ENCODE measurements at regions not wholly inside any gene's neighbourhood (a gene's known extent, or its start where the extent isn't known, plus 50 kb on each side); places are given as distances from the start of the nearest gene placed in this dataset.

GRCh38 chr2:22822835-22823234, 562.1 kb upstream of the KLHL29 start:
- 53 to 54% methylated on average over 1 of the region's 1 CpG for WGBS, 2 donors
- no peaks in the 10 kb centered on the region for H3K36me3 ChIP-seq (ENCODE audit: control insufficient read depth in 1 of 2, insufficient read depth in 2 of 2, low read length in 1 of 2)
- no peaks in the 10 kb centered on the region for H3K27me3 ChIP-seq (ENCODE audit: control insufficient read depth in 1 of 2, insufficient read depth in 2 of 2, low read length in 1 of 2)
- no peaks in the 10 kb centered on the region for H3K9me3 ChIP-seq (ENCODE audit: control insufficient read depth, low read length)
- H3K27ac ChIP-seq (ENCODE audit: low read depth in 1 of 2, low read length in 2 of 2), result no peak overlapping the region
- intact Hi-C loops (cut with DNase I), result no loop called here
- no peak overlapping the region for H3K4me3 ChIP-seq (ENCODE audit: low read length in 2 of 2)
- ATAC-seq (ENCODE audit: low FRiP score) (no peak), DNase-seq (no peak)
- H3K4me1 ChIP-seq (ENCODE audit: control insufficient read depth in 1 of 2, insufficient read depth in 2 of 2, low read length in 2 of 2), result no peaks in the 10 kb centered on the region

DNA sequence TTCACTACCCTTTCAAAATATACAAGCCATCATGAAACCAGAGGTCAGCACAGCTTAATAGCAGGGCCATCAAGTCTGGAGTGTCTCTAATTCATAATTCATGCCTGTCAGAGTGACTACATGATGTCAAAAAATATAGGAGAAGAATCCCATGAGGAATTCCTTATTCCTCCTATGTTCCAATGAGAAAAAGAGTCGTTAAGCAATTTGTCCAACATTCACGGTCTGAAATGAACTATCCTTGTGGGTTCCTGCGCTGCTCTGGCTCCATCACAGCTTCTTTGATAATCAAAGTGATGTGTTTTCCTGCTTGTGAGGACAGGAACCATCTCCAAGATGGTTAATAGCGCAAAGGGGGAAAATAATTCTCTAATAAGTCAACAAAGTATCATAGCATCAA, 560.4 kb upstream of the KLHL29 start:
- intact Hi-C loops (cut with DNase I), result no loop called here
- Histone ChIP-seq H3K27me3 (ENCODE audit: control insufficient read depth in 1 of 2, insufficient read depth in 2 of 2, low read length in 1 of 2) (no peaks in the 10 kb centered on the region), H3K36me3 (ENCODE audit: control insufficient read depth in 1 of 2, insufficient read depth in 2 of 2, low read length in 1 of 2) (no peaks in the 10 kb centered on the region), H3K27ac (ENCODE audit: low read depth in 1 of 2, low read length in 2 of 2) (no peak overlapping the region), H3K4me3 (ENCODE audit: low read length in 2 of 2) (no peak overlapping the region), H3K4me1 (ENCODE audit: control insufficient read depth in 1 of 2, insufficient read depth in 2 of 2, low read length in 2 of 2) (no peaks in the 10 kb centered on the region), H3K9me3 (ENCODE audit: control insufficient read depth, low read length) (no peaks in the 10 kb centered on the region)
- WGBS, 2 donors, result 86 to 87% methylated on average over 4 of the region's 4 CpGs
- ATAC-seq (ENCODE audit: low FRiP score) (no peak), DNase-seq (no peak)

DNA sequence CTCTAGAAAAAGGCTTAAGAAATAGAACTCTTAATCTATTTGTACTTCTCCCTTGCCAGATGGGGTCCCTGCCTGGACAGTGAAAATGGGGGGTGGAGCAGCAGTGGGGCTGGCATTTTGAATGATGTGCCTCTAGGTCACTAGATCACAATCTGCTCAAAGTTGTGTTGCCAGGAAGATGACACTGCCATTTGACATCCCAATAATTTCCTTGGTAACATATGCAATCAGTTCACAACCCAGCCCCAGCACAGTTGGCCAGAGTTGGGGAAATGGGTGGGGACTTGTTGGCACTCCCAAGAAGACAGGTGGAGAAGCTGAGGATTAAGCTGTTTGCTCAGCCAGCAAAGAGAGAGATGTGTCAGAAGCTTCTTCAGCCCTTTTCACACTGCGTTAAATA, 558.3 kb upstream of the KLHL29 start:
- intact Hi-C loops (cut with DNase I), result no loop called here

DNA sequence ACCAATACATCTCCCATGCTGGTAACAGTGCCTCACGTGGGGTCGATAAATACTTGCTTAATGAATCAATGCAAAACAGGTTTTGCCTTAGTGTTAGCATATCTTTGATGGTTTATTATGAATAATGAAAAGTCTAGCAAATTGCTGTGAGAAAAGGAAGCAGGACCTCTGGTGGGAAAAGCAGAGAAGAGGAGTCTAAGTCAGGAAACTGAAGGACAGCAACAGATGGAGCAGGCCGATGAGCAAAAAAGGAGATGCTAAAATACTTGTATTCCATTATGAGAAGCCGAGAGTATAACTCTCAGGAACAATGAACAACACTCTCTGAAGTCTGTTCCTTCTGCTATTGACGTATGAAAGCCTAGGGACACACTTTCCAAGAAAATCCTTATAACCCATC, 555.2 kb upstream of the KLHL29 start:
- Histone ChIP-seq H3K9me3 (ENCODE audit: control insufficient read depth, low read length) (peaks cover 2% of the 10 kb centered on the region), H3K4me3 (ENCODE audit: low read length in 2 of 2) (no peak overlapping the region), H3K36me3 (ENCODE audit: control insufficient read depth in 1 of 2, insufficient read depth in 2 of 2, low read length in 1 of 2) (no peaks in the 10 kb centered on the region), H3K27me3 (ENCODE audit: control insufficient read depth in 1 of 2, insufficient read depth in 2 of 2, low read length in 1 of 2) (no peaks in the 10 kb centered on the region), H3K4me1 (ENCODE audit: control insufficient read depth in 1 of 2, insufficient read depth in 2 of 2, low read length in 2 of 2) (no peaks in the 10 kb centered on the region), H3K27ac (ENCODE audit: low read depth in 1 of 2, low read length in 2 of 2) (no peak overlapping the region)
- intact Hi-C loops (cut with DNase I), result no loop called here
- ATAC-seq (ENCODE audit: low FRiP score), result no peak
- no peak for DNase-seq
- 84% methylated on average over 5 of the region's 5 CpGs for whole genome bisulfite sequencing, 2 donors

More for the DNA sequence above, 558.3 kb upstream of the KLHL29 start:
- no peak for ATAC-seq (ENCODE audit: low FRiP score)
- Histone ChIP-seq H3K36me3 (ENCODE audit: control insufficient read depth in 1 of 2, insufficient read depth in 2 of 2, low read length in 1 of 2) (no peaks in the 10 kb centered on the region), H3K27ac (ENCODE audit: low read depth in 1 of 2, low read length in 2 of 2) (no peak overlapping the region), H3K9me3 (ENCODE audit: control insufficient read depth, low read length) (peaks cover 2% of the 10 kb centered on the region), H3K4me1 (ENCODE audit: control insufficient read depth in 1 of 2, insufficient read depth in 2 of 2, low read length in 2 of 2) (no peaks in the 10 kb centered on the region), H3K27me3 (ENCODE audit: control insufficient read depth in 1 of 2, insufficient read depth in 2 of 2, low read length in 1 of 2) (no peaks in the 10 kb centered on the region), H3K4me3 (ENCODE audit: low read length in 2 of 2) (no peak overlapping the region)
- 44 to 94% methylated on average over 1 of the region's 1 CpG for WGBS, 2 donors
- DNase-seq, result no peak

- 82 to 83% methylated on average over 2 of the region's 2 CpGs for WGBS, 2 donors
- H3K36me3 ChIP-seq (ENCODE audit: control insufficient read depth in 1 of 2, insufficient read depth in 2 of 2, low read length in 1 of 2), result no peaks in the 10 kb centered on the region
- ATAC-seq (ENCODE audit: low FRiP score), result no peak
- no peaks in the 10 kb centered on the region for H3K4me1 ChIP-seq (ENCODE audit: control insufficient read depth in 1 of 2, insufficient read depth in 2 of 2, low read length in 2 of 2)
- peaks cover 2% of the 10 kb centered on the region for H3K9me3 ChIP-seq (ENCODE audit: control insufficient read depth, low read length)
- no peak for DNase-seq
- intact Hi-C loops (cut with DNase I), result no loop called here
- H3K27me3 ChIP-seq (ENCODE audit: control insufficient read depth in 1 of 2, insufficient read depth in 2 of 2, low read length in 1 of 2), result no peaks in the 10 kb centered on the region
- no peak overlapping the region for H3K4me3 ChIP-seq (ENCODE audit: low read length in 2 of 2)
- no peak overlapping the region for H3K27ac ChIP-seq (ENCODE audit: low read depth in 1 of 2, low read length in 2 of 2)
Observed at GRCh38 chr2:22832196-22832595, 552.8 kb upstream of the KLHL29 start.

- DNase-seq (no peak), ATAC-seq (ENCODE audit: low FRiP score) (no peak)
- Histone ChIP-seq H3K9me3 (ENCODE audit: control insufficient read depth, low read length) (no peaks in the 10 kb centered on the region), H3K27ac (ENCODE audit: low read depth in 1 of 2, low read length in 2 of 2) (no peak overlapping the region), H3K4me3 (ENCODE audit: low read length in 2 of 2) (no peak overlapping the region), H3K36me3 (ENCODE audit: control insufficient read depth in 1 of 2, insufficient read depth in 2 of 2, low read length in 1 of 2) (no peaks in the 10 kb centered on the region), H3K4me1 (ENCODE audit: control insufficient read depth in 1 of 2, insufficient read depth in 2 of 2, low read length in 2 of 2) (no peaks in the 10 kb centered on the region), H3K27me3 (ENCODE audit: control insufficient read depth in 1 of 2, insufficient read depth in 2 of 2, low read length in 1 of 2) (no peaks in the 10 kb centered on the region)
- intact Hi-C loops (cut with DNase I), result no loop called here
Observed at GRCh38 chr2:22838461-22838860, 546.5 kb upstream of the KLHL29 start.

GRCh38 chr2:22842205-22842869, 542.6 kb upstream of the KLHL29 start:
- 62 to 63% methylated on average over 5 of the region's 5 CpGs for WGBS, 2 donors
- Histone ChIP-seq H3K9me3 (ENCODE audit: control insufficient read depth, low read length) (peaks cover 2% of the 10 kb centered on the region), H3K27me3 (ENCODE audit: control insufficient read depth in 1 of 2, insufficient read depth in 2 of 2, low read length in 1 of 2) (no peaks in the 10 kb centered on the region), H3K36me3 (ENCODE audit: control insufficient read depth in 1 of 2, insufficient read depth in 2 of 2, low read length in 1 of 2) (no peaks in the 10 kb centered on the region), H3K4me1 (ENCODE audit: control insufficient read depth in 1 of 2, insufficient read depth in 2 of 2, low read length in 2 of 2) (no peaks in the 10 kb centered on the region), H3K4me3 (ENCODE audit: low read length in 2 of 2) (no peak overlapping the region), H3K27ac (ENCODE audit: low read depth in 1 of 2, low read length in 2 of 2) (no peak overlapping the region)
- intact Hi-C loops (cut with DNase I), result no loop called here
- ATAC-seq (ENCODE audit: low FRiP score) (no peak), DNase-seq (no peak)

DNA sequence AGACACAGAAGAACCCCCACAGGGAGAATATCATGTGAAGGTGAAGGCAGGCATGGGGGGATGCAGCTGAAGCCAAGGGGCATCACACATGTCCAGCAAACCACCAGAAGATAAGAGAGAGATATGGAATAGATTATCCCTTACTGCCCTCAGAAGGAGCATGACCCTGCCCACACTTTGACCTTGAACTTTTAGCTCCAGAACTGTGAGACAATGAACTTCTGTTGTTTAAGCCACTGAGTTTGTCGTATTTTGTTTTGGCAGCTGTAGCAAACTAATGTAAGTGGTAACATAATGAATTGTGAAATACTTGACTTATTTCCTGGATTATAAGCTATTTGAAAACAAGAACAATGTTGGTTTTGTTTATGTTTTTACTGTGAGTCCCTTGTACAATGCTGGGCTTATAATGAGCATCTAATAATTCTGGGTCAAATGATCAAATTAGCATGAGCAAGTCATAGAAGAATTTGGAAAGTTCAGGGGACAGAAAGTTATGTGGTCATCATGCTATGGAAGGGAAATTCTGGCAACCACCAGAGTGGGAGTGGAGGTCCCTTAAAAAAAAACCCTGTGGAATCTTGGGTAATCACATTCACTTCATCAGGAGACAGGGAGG, 541.0 kb upstream of the KLHL29 start:
- Histone ChIP-seq H3K27me3 (ENCODE audit: control insufficient read depth in 1 of 2, insufficient read depth in 2 of 2, low read length in 1 of 2) (no peaks in the 10 kb centered on the region), H3K4me1 (ENCODE audit: control insufficient read depth in 1 of 2, insufficient read depth in 2 of 2, low read length in 2 of 2) (no peaks in the 10 kb centered on the region), H3K4me3 (ENCODE audit: low read length in 2 of 2) (no peak overlapping the region), H3K27ac (ENCODE audit: low read depth in 1 of 2, low read length in 2 of 2) (no peak overlapping the region), H3K36me3 (ENCODE audit: control insufficient read depth in 1 of 2, insufficient read depth in 2 of 2, low read length in 1 of 2) (no peaks in the 10 kb centered on the region), H3K9me3 (ENCODE audit: control insufficient read depth, low read length) (peaks cover 2% of the 10 kb centered on the region)
- DNase-seq (no peak), ATAC-seq (ENCODE audit: low FRiP score) (no peak)
- WGBS, 2 donors, result 25 to 29% methylated on average over 1 of the region's 1 CpG
- intact Hi-C loops (cut with DNase I), result no loop called here

GRCh38 chr2:22850310-22850709, 534.7 kb upstream of the KLHL29 start:
- H3K4me1 ChIP-seq (ENCODE audit: control insufficient read depth in 1 of 2, insufficient read depth in 2 of 2, low read length in 2 of 2), result no peaks in the 10 kb centered on the region
- 84 to 85% methylated on average over 7 of the region's 7 CpGs for WGBS, 2 donors
- H3K4me3 ChIP-seq (ENCODE audit: low read length in 2 of 2), result no peak overlapping the region
- H3K27me3 ChIP-seq (ENCODE audit: control insufficient read depth in 1 of 2, insufficient read depth in 2 of 2, low read length in 1 of 2), result no peaks in the 10 kb centered on the region
- H3K27ac ChIP-seq (ENCODE audit: low read depth in 1 of 2, low read length in 2 of 2), result no peak overlapping the region
- ATAC-seq (ENCODE audit: low FRiP score) (no peak), DNase-seq (no peak)
- H3K36me3 ChIP-seq (ENCODE audit: control insufficient read depth in 1 of 2, insufficient read depth in 2 of 2, low read length in 1 of 2), result no peaks in the 10 kb centered on the region
- intact Hi-C loops (cut with DNase I), result no loop called here
- H3K9me3 ChIP-seq (ENCODE audit: control insufficient read depth, low read length), result peaks cover 1% of the 10 kb centered on the region

Measured in aorta (tissue), 5 donors.